CD14-positive monocyte (primary cell): ENCODE measurements at regions not wholly inside any gene's neighbourhood (a gene's known extent, or its start where the extent isn't known, plus 50 kb on each side); places are given as distances from the start of the nearest gene placed in this dataset.
A peak's percentile ranks its signal among the peaks of the same experiment; 100 is the strongest.

ENCODE experiments used
- DNase-seq, 3 donors: peaks; one replicate each; pipeline ENCODE4 v3.0.0-alpha.2; 2011 to 2022
- H2AFZ ChIP-seq: 2 replicates; pipeline ENCODE4 v1.6.0; 2012; ENCODE audit warnings: mild to moderate bottlenecking, low read depth, low read length, inconsistent platforms; ENCODE audit not compliant: insufficient read depth, poor library complexity, severe bottlenecking
- H3K27ac ChIP-seq, 2 donors: 1 replicate in 1 of 2; 2 replicates in 1 of 2; pipeline ENCODE4 v1.5.1; 2012 to 2013; ENCODE audit warnings: low read length in 2 of 2, control low read depth in 1 of 2, inconsistent platforms in 1 of 2, low read depth in 1 of 2, mild to moderate bottlenecking in 1 of 2
- H3K27me3 ChIP-seq, 2 donors: one replicate each; pipeline versions ENCODE4 v1.6.0 to v1.6.1; 2011 to 2013; ENCODE audit warnings: low read length in 2 of 2; ENCODE audit not compliant: control insufficient read depth in 2 of 2, insufficient read depth in 2 of 2
- H3K36me3 ChIP-seq, 2 donors: replicated peaks in 1 of 2; 1 replicate in 1 of 2; 2 replicates in 1 of 2; pipeline versions ENCODE4 v1.5.1 to v1.6.1; 2012 to 2013; ENCODE audit warnings: low read length in 2 of 2, control low read depth in 1 of 2, inconsistent platforms in 1 of 2, mild to moderate bottlenecking in 1 of 2; ENCODE audit not compliant: insufficient read depth in 2 of 2, control insufficient read depth in 1 of 2
- H3K4me1 ChIP-seq, 2 donors: 1 replicate in 1 of 2; 2 replicates in 1 of 2; pipeline versions ENCODE4 v1.5.1 to v1.6.1; 2012 to 2013; ENCODE audit warnings: low read length in 2 of 2, control low read depth in 1 of 2, inconsistent platforms in 1 of 2, mild to moderate bottlenecking in 1 of 2, moderate library complexity in 1 of 2; ENCODE audit not compliant: insufficient read depth in 2 of 2, control insufficient read depth in 1 of 2
- H3K4me2 ChIP-seq: replicated peaks from 2 replicates; pipeline ENCODE3; 2012; ENCODE audit warnings: low read length, moderate library complexity, mild to moderate bottlenecking; ENCODE audit not compliant: poor library complexity, severe bottlenecking; ENCODE audit errors: extremely low read depth
- H3K4me3 ChIP-seq, 3 experiments: fragments of 200-600 bp in 1 of 3; sonication (generic) in 1 of 3; replicated peaks in 1 of 3; 1 replicate in 2 of 3; 2 replicates in 1 of 3; pipeline ENCODE4 v1.5.1; 2011 to 2013; ENCODE audit warnings: low read length in 3 of 3, mild to moderate bottlenecking in 3 of 3, control low read depth in 2 of 3, low read depth in 2 of 3, inconsistent platforms in 1 of 3, moderate library complexity in 1 of 3
- H3K79me2 ChIP-seq: 2 replicates; pipeline ENCODE4 v1.6.0; 2012; ENCODE audit warnings: mild to moderate bottlenecking, control low read depth, inconsistent platforms, low read length, moderate library complexity; ENCODE audit not compliant: insufficient read depth
- H3K9ac ChIP-seq: 2 replicates; pipeline ENCODE4 v1.6.0; 2017; ENCODE audit warnings: low read length, mild to moderate bottlenecking; ENCODE audit not compliant: insufficient read depth, poor library complexity, severe bottlenecking
- H3K9me3 ChIP-seq, 2 donors: replicated peaks in 1 of 2; 1 replicate in 1 of 2; 2 replicates in 1 of 2; pipeline versions ENCODE4 v1.5.1 to v1.6.1; 2012 to 2013; ENCODE audit warnings: low read length in 2 of 2, control low read depth in 1 of 2; ENCODE audit not compliant: control insufficient read depth in 1 of 2, insufficient read depth in 1 of 2
- H4K20me1 ChIP-seq: 2 replicates; pipeline ENCODE4 v1.6.0; 2012; ENCODE audit warnings: mild to moderate bottlenecking, low read length, control low read depth, moderate library complexity; ENCODE audit not compliant: insufficient read depth
- H3K27ac Mint-ChIP-seq, 7 donors: one replicate each; pipeline ENCODE4 v1.8.0; 2020; ENCODE audit warnings: mild to moderate bottlenecking in 7 of 7, mixed read lengths in 7 of 7, moderate library complexity in 6 of 7, inconsistent platforms in 2 of 7
- H3K27me3 Mint-ChIP-seq, 3 donors: one replicate each; pipeline ENCODE4 v1.8.0; 2021 to 2022; ENCODE audit warnings: low read depth in 3 of 3, mild to moderate bottlenecking in 3 of 3, mixed read lengths in 3 of 3, moderate library complexity in 3 of 3, inconsistent platforms in 1 of 3
- H3K36me3 Mint-ChIP-seq, 2 donors: one replicate each; pipeline ENCODE4 v1.8.0; 2020; ENCODE audit warnings: mixed read lengths in 2 of 2, inconsistent platforms in 1 of 2, mild to moderate bottlenecking in 1 of 2
- H3K4me1 Mint-ChIP-seq: one replicate; pipeline ENCODE4 v1.8.0; 2020; ENCODE audit warnings: mild to moderate bottlenecking, mixed read lengths
- H3K4me3 Mint-ChIP-seq, 2 donors: one replicate each; pipeline ENCODE4 v1.8.0; 2020; ENCODE audit warnings: mild to moderate bottlenecking in 2 of 2, mixed read lengths in 2 of 2, moderate library complexity in 1 of 2
- H3K9me3 Mint-ChIP-seq, 7 donors: one replicate each; pipeline ENCODE4 v1.8.0; 2020 to 2022; ENCODE audit warnings: mixed read lengths in 7 of 7, mild to moderate bottlenecking in 6 of 7, moderate library complexity in 6 of 7, inconsistent platforms in 2 of 7
- CTCF ChIP-seq: fragments of 200-600 bp; IDR thresholded peaks from one replicate; pipeline ENCODE4 v1.8.0; 2022; ENCODE audit warnings: antibody characterized with exemption, mild to moderate bottlenecking
- WGBS: methylation state at CpG from one replicate; pipeline ENCODE4 v1.1.5; 2013; ENCODE audit warnings: missing lambda C conversion rate; ENCODE audit not compliant: insufficient coverage; 5-methylcytosine and 5-hydroxymethylcytosine counted together
- intact Hi-C, 2 donors: fragments of 100-400 bp; cut with micrococcal nuclease; formaldehyde crosslinking; loops; one replicate each; pipeline versions ENCODE4 v1.15.0 to v1.15.1; 2023

- Mint-ChIP-seq H3K27ac (peak overlapping the region in 1 of 7 donors; percentile 46), H3K27me3 (peaks cover 5 to 7% (median 7%) of the 10 kb centered on the region in 3 donors), H3K4me3 (no peak overlapping the region), H3K36me3 (no peaks in the 10 kb centered on the region), H3K9me3 (peaks cover 0 to 10% (median 5%) of the 10 kb centered on the region in 7 donors), H3K4me1 (no peaks in the 10 kb centered on the region)
- no peak for TF ChIP-seq CTCF
- Histone ChIP-seq H3K4me1 (no peaks in the 10 kb centered on the region), H2AFZ (no peak overlapping the region), H3K9ac (no peak overlapping the region), H3K4me2 (no peak overlapping the region), H3K27me3 (no peaks in the 10 kb centered on the region), H3K36me3 (no peaks in the 10 kb centered on the region), H3K79me2 (no peaks in the 10 kb centered on the region), H3K4me3 (no peak overlapping the region), H4K20me1 (no peaks in the 10 kb centered on the region), H3K27ac (no peak overlapping the region), H3K9me3 (no peaks in the 10 kb centered on the region)
- intact Hi-C loops, result no loop called here
- WGBS, result 100% methylated on average over 3 of the region's 3 CpGs
- DNase-seq, result no peak
These were observed 154.2 kb upstream of the LRIG1 start for GRCh38 chr3:66655044-66655443.

GRCh38 chr3:66655671-66656070, 154.8 kb upstream of the LRIG1 start:
- H3K36me3 ChIP-seq, result no peaks in the 10 kb centered on the region
- TF ChIP-seq CTCF, result no peak
- no peak overlapping the region for H3K9ac ChIP-seq
- H3K4me3 ChIP-seq, result no peak overlapping the region
- no peaks in the 10 kb centered on the region for H3K9me3 ChIP-seq
- H2AFZ ChIP-seq, result no peak overlapping the region
- 78% methylated on average over 6 of the region's 8 CpGs for WGBS
- no peak overlapping the region for H3K4me3 Mint-ChIP-seq
- no peaks in the 10 kb centered on the region for H4K20me1 ChIP-seq
- H3K27ac Mint-ChIP-seq, result no peak overlapping the region
- no peaks in the 10 kb centered on the region for H3K4me1 Mint-ChIP-seq
- H3K9me3 Mint-ChIP-seq, result peaks cover 0 to 10% (median 4%) of the 10 kb centered on the region in 7 donors
- DNase-seq, result no peak
- no peaks in the 10 kb centered on the region for H3K4me1 ChIP-seq
- H3K27me3 Mint-ChIP-seq, result peaks cover 5 to 7% (median 7%) of the 10 kb centered on the region in 3 donors
- no peaks in the 10 kb centered on the region for H3K79me2 ChIP-seq
- H3K36me3 Mint-ChIP-seq, result no peaks in the 10 kb centered on the region
- no peaks in the 10 kb centered on the region for H3K27me3 ChIP-seq
- no peak overlapping the region for H3K4me2 ChIP-seq
- no peak overlapping the region for H3K27ac ChIP-seq
- intact Hi-C loops, result no loop called here
